ENCODE measurements at regions not wholly inside any gene's neighbourhood (a gene's known extent, or its start where the extent isn't known, plus 50 kb on each side); places are given as distances from the start of the nearest gene placed in this dataset.

- no peak for DNase-seq
Measured at GRCh38 chr14:87879389-87879788, 113.6 kb downstream of the GALC start.

GRCh38 chr14:87878959-87879358 is 114.0 kb downstream of the GALC start:
- no peak for DNase-seq

- no peak for DNase-seq
Measured at GRCh38 chr14:87877877-87878276, 115.1 kb downstream of the GALC start.

- DNase-seq = no peak
Measured at GRCh38 chr14:87874676-87875075, 118.3 kb downstream of the GALC start.

GRCh38 chr14:87873741-87874140 is 119.2 kb downstream of the GALC start:
- DNase-seq = no peak

GRCh38 chr14:87869619-87870583 is 123.1 kb downstream of the GALC start:
- DNase-seq = no peak

GRCh38 chr14:87868920-87869319 is 124.1 kb downstream of the GALC start:
- DNase-seq = no peak

- no peak for DNase-seq
Measured at GRCh38 chr14:87866116-87866515, 126.9 kb downstream of the GALC start.

GRCh38 chr14:87864356-87865270 is 128.4 kb downstream of the GALC start:
- no peak for DNase-seq

GRCh38 chr14:87863047-87863446 is 129.9 kb downstream of the GALC start:
- DNase-seq = no peak

GRCh38 chr14:87852107-87852506 is 140.9 kb downstream of the GALC start:
- DNase-seq = no peak

GRCh38 chr14:87851190-87851589 is 141.8 kb downstream of the GALC start:
- no peak for DNase-seq

- no peak for DNase-seq
Measured at GRCh38 chr14:87847216-87847755, 145.7 kb downstream of the GALC start.

GRCh38 chr14:87840906-87841305 is 152.1 kb downstream of the GALC start:
- no peak for DNase-seq

GRCh38 chr14:87838931-87839330 is 154.1 kb downstream of the GALC start:
- no peak for DNase-seq

- DNase-seq = no peak
Measured at GRCh38 chr14:87837296-87837695, 155.7 kb downstream of the GALC start.

- DNase-seq = no peak
Measured at GRCh38 chr14:87834594-87834993, 158.4 kb downstream of the GALC start.

GRCh38 chr14:87833026-87833425 is 160.0 kb downstream of the GALC start:
- DNase-seq = no peak

- no peak for DNase-seq
Measured at GRCh38 chr14:87830443-87831096, 162.4 kb downstream of the GALC start.

- DNase-seq = no peak
Measured at GRCh38 chr14:87829543-87829942, 163.4 kb downstream of the GALC start.

GRCh38 chr14:87824266-87824665 is 168.7 kb downstream of the GALC start:
- DNase-seq = no peak

GRCh38 chr14:87816416-87816815 is 176.6 kb downstream of the GALC start:
- no peak for DNase-seq

GRCh38 chr14:87815121-87815520 is 177.9 kb downstream of the GALC start:
- DNase-seq = no peak
